ENCODE measurements at regions not wholly inside any gene's neighbourhood (a gene's known extent, or its start where the extent isn't known, plus 50 kb on each side); places are given as distances from the start of the nearest gene placed in this dataset.
"Not testable (repeated sequence)": the region's sequence is repeated elsewhere in the genome, so short reads cannot be mapped to it uniquely, and the experiment has no call there.

GRCh38 chrX:80929251-80929650, 119.6 kb upstream of the BRWD3 start:
- DNase-seq = no peak

GRCh38 chrX:80917919-80918318, 108.2 kb upstream of the BRWD3 start:
- no peak for DNase-seq

DNA sequence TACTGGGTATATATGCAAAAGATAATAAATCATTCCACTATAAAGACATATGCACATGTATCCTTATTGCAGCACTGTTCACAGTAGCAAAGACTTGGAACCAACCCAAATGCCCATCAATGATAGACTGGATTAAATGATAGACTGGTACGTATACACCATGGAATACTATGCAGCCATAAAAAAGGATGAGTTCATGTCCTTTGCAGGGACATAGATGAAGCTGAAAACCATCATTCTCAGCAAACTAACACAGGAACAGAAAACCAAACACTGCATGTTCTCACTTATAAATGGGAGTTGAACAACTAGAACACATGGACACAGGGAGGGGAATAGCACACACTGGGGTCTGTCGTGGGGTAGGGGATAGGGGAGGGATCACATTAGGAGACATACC, 102.7 kb upstream of the BRWD3 start:
- not testable (repeated sequence) for DNase-seq

GRCh38 chrX:80879916-80880315, 70.2 kb upstream of the BRWD3 start:
- DNase-seq = no peak

DNA sequence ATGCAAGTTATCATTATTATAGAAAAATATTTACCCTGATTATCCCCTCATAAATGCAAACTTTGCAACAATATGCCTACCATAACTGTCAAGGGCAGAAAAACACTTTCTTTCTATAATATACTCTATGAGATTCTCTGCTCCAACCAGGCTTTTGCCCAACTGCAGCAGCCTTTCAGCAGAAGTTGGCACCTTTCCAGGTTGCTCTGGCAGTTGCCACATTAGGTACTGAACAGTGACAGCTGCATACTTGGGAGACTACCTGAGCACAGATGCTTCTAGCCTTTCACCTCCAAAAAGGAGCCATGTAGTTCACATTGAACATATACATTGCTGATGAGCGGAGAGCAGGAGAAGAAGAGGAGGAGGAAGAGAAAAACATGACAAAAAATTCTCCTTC, 69.5 kb upstream of the BRWD3 start:
- DNase-seq = no peak

DNA sequence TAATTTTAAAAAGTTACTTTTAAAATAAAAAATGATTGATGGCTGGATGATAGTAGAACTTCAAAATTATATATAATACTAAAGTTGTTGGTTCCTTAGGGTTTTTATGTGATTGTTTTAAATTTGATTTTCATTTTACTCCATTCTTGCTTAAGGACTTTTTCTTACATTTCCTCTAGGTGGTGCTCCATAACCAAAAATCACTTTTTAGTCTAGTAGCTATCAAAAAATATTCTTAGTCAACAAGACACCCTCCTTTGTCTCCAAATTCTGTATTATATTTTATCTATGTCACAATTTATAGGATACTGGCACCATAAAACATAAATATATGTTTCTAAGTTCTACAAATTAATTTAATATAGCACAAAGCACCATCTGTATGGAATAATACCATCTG, 67.2 kb upstream of the BRWD3 start:
- DNase-seq = peak; percentile 9

All from NCI-H1436 (cell line).